ENCODE measurements at regions not wholly inside any gene's neighbourhood (a gene's known extent, or its start where the extent isn't known, plus 50 kb on each side); places are given as distances from the start of the nearest gene placed in this dataset.

DNA sequence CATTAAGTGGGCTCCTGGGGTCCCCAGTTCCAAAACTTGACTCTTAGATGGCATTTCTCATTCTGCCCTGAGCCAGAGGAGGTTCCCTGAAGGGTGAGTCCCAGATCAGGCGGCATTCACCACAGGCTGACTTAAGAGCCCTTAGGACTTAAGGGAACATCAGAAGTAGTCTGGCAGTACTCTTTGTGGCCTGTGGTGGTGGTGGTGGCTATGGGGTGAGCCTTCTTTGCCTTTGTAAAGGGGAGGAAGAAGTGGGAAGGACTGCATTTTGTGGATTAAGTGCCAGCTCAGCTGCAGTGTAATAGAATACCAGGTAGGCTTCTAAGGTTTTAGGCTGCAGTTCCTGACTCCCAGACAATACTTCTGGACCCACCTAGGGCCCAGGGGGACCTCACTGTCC, 186.5 kb upstream of the KCTD3 start:
- SMC1A ChIA-PET (ENCODE audit: uncharacterized antibody, unreplicated experiment), result interaction anchor here (0.7 kb wide), 1 partner anchor 194 kb away, joined by 3 read pairs; no protein-coding TSS in a partner anchor
- RAD21 ChIA-PET (ENCODE audit: unreplicated experiment), result no interaction called here
- WGBS (ENCODE audit: insufficient coverage, insufficient replicate concordance, low lambda C conversion rate, missing lambda C conversion rate), result 0% methylated on average over 1 of the region's 1 CpG
- TF ChIP-seq HCFC1 (IDR thresholded peaks at IDR 0.05; ENCODE audit: low read length), result no peak
- no peak for TF ChIP-seq SMARCA5 (IDR thresholded peaks at IDR 0.05)
- TF ChIP-seq, protein P1, sequence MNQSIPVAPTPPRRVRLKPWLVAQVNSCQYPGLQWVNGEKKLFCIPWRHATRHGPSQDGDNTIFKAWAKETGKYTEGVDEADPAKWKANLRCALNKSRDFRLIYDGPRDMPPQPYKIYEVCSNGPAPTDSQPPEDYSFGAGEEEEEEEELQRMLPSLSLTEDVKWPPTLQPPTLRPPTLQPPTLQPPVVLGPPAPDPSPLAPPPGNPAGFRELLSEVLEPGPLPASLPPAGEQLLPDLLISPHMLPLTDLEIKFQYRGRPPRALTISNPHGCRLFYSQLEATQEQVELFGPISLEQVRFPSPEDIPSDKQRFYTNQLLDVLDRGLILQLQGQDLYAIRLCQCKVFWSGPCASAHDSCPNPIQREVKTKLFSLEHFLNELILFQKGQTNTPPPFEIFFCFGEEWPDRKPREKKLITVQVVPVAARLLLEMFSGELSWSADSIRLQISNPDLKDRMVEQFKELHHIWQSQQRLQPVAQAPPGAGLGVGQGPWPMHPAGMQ (IDR thresholded peaks at IDR 0.05; ENCODE audit: borderline replicate concordance), result no peak
- TF ChIP-seq, protein P2, sequence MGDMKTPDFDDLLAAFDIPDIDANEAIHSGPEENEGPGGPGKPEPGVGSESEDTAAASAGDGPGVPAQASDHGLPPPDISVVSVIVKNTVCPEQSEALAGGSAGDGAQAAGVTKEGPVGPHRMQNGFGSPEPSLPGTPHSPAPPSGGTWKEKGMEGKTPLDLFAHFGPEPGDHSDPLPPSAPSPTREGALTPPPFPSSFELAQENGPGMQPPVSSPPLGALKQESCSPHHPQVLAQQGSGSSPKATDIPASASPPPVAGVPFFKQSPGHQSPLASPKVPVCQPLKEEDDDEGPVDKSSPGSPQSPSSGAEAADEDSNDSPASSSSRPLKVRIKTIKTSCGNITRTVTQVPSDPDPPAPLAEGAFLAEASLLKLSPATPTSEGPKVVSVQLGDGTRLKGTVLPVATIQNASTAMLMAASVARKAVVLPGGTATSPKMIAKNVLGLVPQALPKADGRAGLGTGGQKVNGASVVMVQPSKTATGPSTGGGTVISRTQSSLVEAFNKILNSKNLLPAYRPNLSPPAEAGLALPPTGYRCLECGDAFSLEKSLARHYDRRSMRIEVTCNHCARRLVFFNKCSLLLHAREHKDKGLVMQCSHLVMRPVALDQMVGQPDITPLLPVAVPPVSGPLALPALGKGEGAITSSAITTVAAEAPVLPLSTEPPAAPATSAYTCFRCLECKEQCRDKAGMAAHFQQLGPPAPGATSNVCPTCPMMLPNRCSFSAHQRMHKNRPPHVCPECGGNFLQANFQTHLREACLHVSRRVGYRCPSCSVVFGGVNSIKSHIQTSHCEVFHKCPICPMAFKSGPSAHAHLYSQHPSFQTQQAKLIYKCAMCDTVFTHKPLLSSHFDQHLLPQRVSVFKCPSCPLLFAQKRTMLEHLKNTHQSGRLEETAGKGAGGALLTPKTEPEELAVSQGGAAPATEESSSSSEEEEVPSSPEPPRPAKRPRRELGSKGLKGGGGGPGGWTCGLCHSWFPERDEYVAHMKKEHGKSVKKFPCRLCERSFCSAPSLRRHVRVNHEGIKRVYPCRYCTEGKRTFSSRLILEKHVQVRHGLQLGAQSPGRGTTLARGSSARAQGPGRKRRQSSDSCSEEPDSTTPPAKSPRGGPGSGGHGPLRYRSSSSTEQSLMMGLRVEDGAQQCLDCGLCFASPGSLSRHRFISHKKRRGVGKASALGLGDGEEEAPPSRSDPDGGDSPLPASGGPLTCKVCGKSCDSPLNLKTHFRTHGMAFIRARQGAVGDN (IDR thresholded peaks at IDR 0.05), result no peak
- TF ChIP-seq RELA (IDR thresholded peaks at IDR 0.05; ENCODE audit: borderline replicate concordance, partially characterized antibody), result no peak
- TF ChIP-seq, protein P3, sequence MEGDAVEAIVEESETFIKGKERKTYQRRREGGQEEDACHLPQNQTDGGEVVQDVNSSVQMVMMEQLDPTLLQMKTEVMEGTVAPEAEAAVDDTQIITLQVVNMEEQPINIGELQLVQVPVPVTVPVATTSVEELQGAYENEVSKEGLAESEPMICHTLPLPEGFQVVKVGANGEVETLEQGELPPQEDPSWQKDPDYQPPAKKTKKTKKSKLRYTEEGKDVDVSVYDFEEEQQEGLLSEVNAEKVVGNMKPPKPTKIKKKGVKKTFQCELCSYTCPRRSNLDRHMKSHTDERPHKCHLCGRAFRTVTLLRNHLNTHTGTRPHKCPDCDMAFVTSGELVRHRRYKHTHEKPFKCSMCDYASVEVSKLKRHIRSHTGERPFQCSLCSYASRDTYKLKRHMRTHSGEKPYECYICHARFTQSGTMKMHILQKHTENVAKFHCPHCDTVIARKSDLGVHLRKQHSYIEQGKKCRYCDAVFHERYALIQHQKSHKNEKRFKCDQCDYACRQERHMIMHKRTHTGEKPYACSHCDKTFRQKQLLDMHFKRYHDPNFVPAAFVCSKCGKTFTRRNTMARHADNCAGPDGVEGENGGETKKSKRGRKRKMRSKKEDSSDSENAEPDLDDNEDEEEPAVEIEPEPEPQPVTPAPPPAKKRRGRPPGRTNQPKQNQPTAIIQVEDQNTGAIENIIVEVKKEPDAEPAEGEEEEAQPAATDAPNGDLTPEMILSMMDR (IDR thresholded peaks at IDR 0.05 in 2 of 3, conservative IDR thresholded peaks at IDR 0.05 in 1 of 3; ENCODE audit: control insufficient read depth in 2 of 3, extremely low read depth in 1 of 3, insufficient read depth in 1 of 3, low read depth in 3 of 3, low read length in 3 of 3), result no peak
- TF ChIP-seq NRF1 (conservative IDR thresholded peaks at IDR 0.05; ENCODE audit: low read depth, low read length), result no peak
- TF ChIP-seq, protein P4, sequence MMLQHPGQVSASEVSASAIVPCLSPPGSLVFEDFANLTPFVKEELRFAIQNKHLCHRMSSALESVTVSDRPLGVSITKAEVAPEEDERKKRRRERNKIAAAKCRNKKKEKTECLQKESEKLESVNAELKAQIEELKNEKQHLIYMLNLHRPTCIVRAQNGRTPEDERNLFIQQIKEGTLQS (IDR thresholded peaks at IDR 0.05; ENCODE audit: borderline replicate concordance, extremely low read depth, low read depth, low read length), result no peak
- TF ChIP-seq PML (IDR thresholded peaks at IDR 0.05; ENCODE audit: low read length), result no peak
- TF ChIP-seq MYC (IDR thresholded peaks at IDR 0.05; ENCODE audit: insufficient read depth, insufficient read length, insufficient replicate concordance, low read length, severe bottlenecking), result no peak
- TF ChIP-seq SMC3 (IDR thresholded peaks at IDR 0.05; ENCODE audit: borderline replicate concordance, low read length), result no peak
- no peak for TF ChIP-seq ESRRA (IDR thresholded peaks at IDR 0.05; ENCODE audit: low read length)
- no peak for TF ChIP-seq EED (IDR thresholded peaks at IDR 0.05; ENCODE audit: low read depth)
- no peak for TF ChIP-seq HDGF (IDR thresholded peaks at IDR 0.05)
- TF ChIP-seq, protein P5, sequence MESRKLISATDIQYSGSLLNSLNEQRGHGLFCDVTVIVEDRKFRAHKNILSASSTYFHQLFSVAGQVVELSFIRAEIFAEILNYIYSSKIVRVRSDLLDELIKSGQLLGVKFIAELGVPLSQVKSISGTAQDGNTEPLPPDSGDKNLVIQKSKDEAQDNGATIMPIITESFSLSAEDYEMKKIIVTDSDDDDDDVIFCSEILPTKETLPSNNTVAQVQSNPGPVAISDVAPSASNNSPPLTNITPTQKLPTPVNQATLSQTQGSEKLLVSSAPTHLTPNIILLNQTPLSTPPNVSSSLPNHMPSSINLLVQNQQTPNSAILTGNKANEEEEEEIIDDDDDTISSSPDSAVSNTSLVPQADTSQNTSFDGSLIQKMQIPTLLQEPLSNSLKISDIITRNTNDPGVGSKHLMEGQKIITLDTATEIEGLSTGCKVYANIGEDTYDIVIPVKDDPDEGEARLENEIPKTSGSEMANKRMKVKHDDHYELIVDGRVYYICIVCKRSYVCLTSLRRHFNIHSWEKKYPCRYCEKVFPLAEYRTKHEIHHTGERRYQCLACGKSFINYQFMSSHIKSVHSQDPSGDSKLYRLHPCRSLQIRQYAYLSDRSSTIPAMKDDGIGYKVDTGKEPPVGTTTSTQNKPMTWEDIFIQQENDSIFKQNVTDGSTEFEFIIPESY (IDR thresholded peaks at IDR 0.05), result no peak
- no peak for TF ChIP-seq RFX5 (IDR thresholded peaks at IDR 0.05; ENCODE audit: low read depth, low read length)
- no peak for TF ChIP-seq STAT3 (IDR thresholded peaks at IDR 0.05; ENCODE audit: low read depth, low read length)
- ATAC-seq, result no peak
- H3K27ac ChIP-seq (ENCODE audit: control insufficient read depth, insufficient read depth), result no peak overlapping the region
- no peaks in the 10 kb centered on the region for H3K4me1 ChIP-seq (ENCODE audit: control insufficient read depth, insufficient read depth, low read length)
- H3K27me3 ChIP-seq (replicated peaks in 1 of 2; ENCODE audit: control insufficient read depth in 2 of 2, insufficient read depth in 2 of 2, low read length in 1 of 2), result no peaks in the 10 kb centered on the region
- intact Hi-C loops (cut with micrococcal nuclease; ENCODE audit: unreplicated experiment) (no loop called here), in situ Hi-C loops (cut with MboI) (no loop called here)
- CTCF ChIA-PET, result no interaction called here
- no peak overlapping the region for H3K4me3 ChIP-seq
- POLR2A ChIA-PET, result no interaction called here
- no peak overlapping the region for H3K9ac ChIP-seq (ENCODE audit: control insufficient read depth, insufficient read depth, low read length)
- H4K20me1 ChIP-seq (ENCODE audit: control insufficient read depth, insufficient read depth), result no peaks in the 10 kb centered on the region
- no peak overlapping the region for H3K4me2 ChIP-seq (ENCODE audit: control insufficient read depth, insufficient read depth)
- no peaks in the 10 kb centered on the region for H3K79me2 ChIP-seq (ENCODE audit: control insufficient read depth, insufficient read depth, low read length)
- H2AFZ ChIP-seq (ENCODE audit: control insufficient read depth, low read depth, low read length), result no peak overlapping the region
- no peak for FAIRE-seq
- no peak for DNase-seq (ENCODE audit: low read depth, low spot score)
- no peaks in the 10 kb centered on the region for H3K36me3 ChIP-seq (ENCODE audit: control insufficient read depth in 2 of 2, insufficient read depth in 2 of 2, low read length in 1 of 2)
- no peaks in the 10 kb centered on the region for H3K9me3 ChIP-seq (replicated peaks; ENCODE audit: control insufficient read depth, insufficient read depth, low read length)
- no TSS peak for BruUV-seq (replicated peaks)
